WTC11 (cell line): ENCODE measurements at regions not wholly inside any gene's neighbourhood (a gene's known extent, or its start where the extent isn't known, plus 50 kb on each side); places are given as distances from the start of the nearest gene placed in this dataset.

Experiments
- ATAC-seq: fragments of 200-7000 bp; cut with Tn5 transposase; 2 replicates; pipeline ENCODE4 v1.10.0; 2021; ENCODE audit warnings: mild to moderate bottlenecking, moderate library complexity
- CTCF ChIA-PET: fragments of 300-600 bp; sonication (Branson Sonifier 250); formaldehyde crosslinking; loops from one replicate; lab custom pipeline; 2021; ENCODE audit warnings: antibody characterized with exemption; lab: Charles Lee
- POLR2A ChIA-PET: fragments of 350-600 bp; sonication (Branson Sonifier 250); formaldehyde crosslinking; loops from one replicate; lab custom pipeline; 2021; ENCODE audit warnings: antibody characterized with exemption; lab: Charles Lee
- DNase-seq: peaks from one replicate; pipeline ENCODE4 v3.0.0; 2021; ENCODE audit warnings: low spot score
- H3K27ac Mint-ChIP-seq: 2 replicates; pipeline ENCODE4 v1.8.0; 2021; ENCODE audit warnings: mixed read lengths
- H3K27me3 Mint-ChIP-seq: 2 replicates; pipeline ENCODE4 v1.8.0; 2021; ENCODE audit warnings: low read depth, mild to moderate bottlenecking, moderate library complexity, mixed read lengths
- H3K36me3 Mint-ChIP-seq: 2 replicates; pipeline ENCODE4 v1.8.0; 2021; ENCODE audit warnings: mixed read lengths
- H3K4me1 Mint-ChIP-seq: 2 replicates; pipeline ENCODE4 v1.8.0; 2022; ENCODE audit warnings: mixed read lengths
- H3K4me3 Mint-ChIP-seq: 2 replicates; pipeline ENCODE4 v1.8.0; 2021; ENCODE audit warnings: mild to moderate bottlenecking, moderate library complexity, mixed read lengths
- H3K9me3 Mint-ChIP-seq: 2 replicates; pipeline ENCODE4 v1.8.0; 2021; ENCODE audit warnings: mixed read lengths
- ATF1 ChIP-seq: sonication (generic); formaldehyde crosslinking; IDR thresholded peaks from 2 replicates; pipeline ENCODE4 v1.8.1; 2023; ENCODE audit warnings: mild to moderate bottlenecking, moderate library complexity, missing genetic modification reagents
- CBFB ChIP-seq: sonication (generic); formaldehyde crosslinking; IDR thresholded peaks from 2 replicates; pipeline ENCODE4 v1.8.1; 2022; ENCODE audit warnings: mild to moderate bottlenecking, low read depth, missing genetic modification reagents
- FOXK1 ChIP-seq: sonication (generic); formaldehyde crosslinking; IDR thresholded peaks from 2 replicates; pipeline ENCODE4 v1.8.0; 2022; ENCODE audit warnings: mild to moderate bottlenecking, moderate library complexity, missing genetic modification reagents
- GABPB1 ChIP-seq: sonication (generic); formaldehyde crosslinking; IDR thresholded peaks from 2 replicates; pipeline ENCODE4 v1.8.1; 2023; ENCODE audit warnings: mild to moderate bottlenecking, missing genetic modification reagents
- GTF2I ChIP-seq: fragments of 250-450 bp; sonication (Bioruptor Pico); conservative IDR thresholded peaks from 2 replicates; pipeline ENCODE4 v1.4.0; 2021; ENCODE audit warnings: mild to moderate bottlenecking
- JUN ChIP-seq: sonication (generic); formaldehyde crosslinking; IDR thresholded peaks from 2 replicates; pipeline ENCODE4 v1.8.0; 2023; ENCODE audit warnings: mild to moderate bottlenecking, missing genetic modification reagents
- MXD4 ChIP-seq: fragments of 250-450 bp; sonication (Bioruptor Pico); IDR thresholded peaks from 2 replicates; pipeline ENCODE4 v1.8.0; 2021; ENCODE audit warnings: mild to moderate bottlenecking, moderate library complexity, borderline replicate concordance
- NFATC4 ChIP-seq: fragments of 250-450 bp; sonication (Bioruptor Pico); IDR thresholded peaks from 2 replicates; pipeline ENCODE4 v1.9.0; 2021; ENCODE audit warnings: mild to moderate bottlenecking
- NFYB ChIP-seq: sonication (generic); formaldehyde crosslinking; conservative IDR thresholded peaks from 2 replicates; pipeline ENCODE4 v1.8.0; 2022; ENCODE audit warnings: low read depth, missing genetic modification reagents
- NR3C1 ChIP-seq: sonication (generic); formaldehyde crosslinking; conservative IDR thresholded peaks from 2 replicates; pipeline ENCODE4 v1.8.1; 2023; ENCODE audit warnings: low read depth, mild to moderate bottlenecking, missing genetic modification reagents
- OVOL2 ChIP-seq: fragments of 250-450 bp; sonication (Bioruptor Pico); IDR thresholded peaks from 2 replicates; pipeline ENCODE4 v1.9.0; 2021; ENCODE audit warnings: mild to moderate bottlenecking, borderline replicate concordance
- RELA ChIP-seq: sonication (generic); formaldehyde crosslinking; IDR thresholded peaks from 2 replicates; pipeline ENCODE4 v1.8.1; 2022; ENCODE audit warnings: missing genetic modification reagents, mild to moderate bottlenecking, borderline replicate concordance
- TP53 ChIP-seq: sonication (generic); formaldehyde crosslinking; IDR thresholded peaks from 2 replicates; pipeline ENCODE4 v1.8.1; 2023; ENCODE audit warnings: mild to moderate bottlenecking, missing genetic modification reagents
- ZBTB21 ChIP-seq: sonication (generic); formaldehyde crosslinking; IDR thresholded peaks from 2 replicates; pipeline ENCODE4 v1.8.1; 2023; ENCODE audit warnings: mild to moderate bottlenecking, missing genetic modification reagents, borderline replicate concordance
- ZNF263 ChIP-seq: sonication (generic); formaldehyde crosslinking; IDR thresholded peaks from 2 replicates; pipeline ENCODE4 v1.8.1; 2022; ENCODE audit warnings: low read depth, mild to moderate bottlenecking, moderate library complexity, missing genetic modification reagents
- TF ChIP-seq, protein P1 (sequence below): sonication (generic); formaldehyde crosslinking; IDR thresholded peaks from 2 replicates; pipeline ENCODE4 v1.8.1; 2023; ENCODE audit warnings: mild to moderate bottlenecking, missing genetic modification reagents, moderate library complexity
- TF ChIP-seq, protein P2 (sequence below): fragments of 250-450 bp; sonication (Bioruptor Pico); conservative IDR thresholded peaks from 2 replicates; pipeline ENCODE4 v1.9.0; 2021; ENCODE audit warnings: mild to moderate bottlenecking
- TF ChIP-seq, protein P3 (sequence below): sonication (generic); formaldehyde crosslinking; IDR thresholded peaks from 2 replicates; pipeline ENCODE4 v1.8.0; 2022; ENCODE audit warnings: mild to moderate bottlenecking, missing genetic modification reagents
- TF ChIP-seq, protein P4 (sequence below): sonication (generic); formaldehyde crosslinking; IDR thresholded peaks from 2 replicates; pipeline ENCODE4 v1.8.1; 2023; ENCODE audit warnings: mild to moderate bottlenecking, missing genetic modification reagents
- TF ChIP-seq, protein P5 (sequence below): sonication (generic); formaldehyde crosslinking; IDR thresholded peaks from 2 replicates; pipeline ENCODE4 v1.8.0; 2022; ENCODE audit warnings: missing genetic modification reagents
- TF ChIP-seq, protein P6 (sequence below): fragments of 250-450 bp; sonication (Bioruptor Pico); IDR thresholded peaks from 2 replicates; pipeline ENCODE4 v1.9.0; 2021; ENCODE audit warnings: mild to moderate bottlenecking
- TF ChIP-seq, protein P7 (sequence below): fragments of 250-450 bp; sonication (Bioruptor Pico); IDR thresholded peaks from 2 replicates; pipeline ENCODE4 v1.8.0; 2021; ENCODE audit warnings: mild to moderate bottlenecking

DNA sequence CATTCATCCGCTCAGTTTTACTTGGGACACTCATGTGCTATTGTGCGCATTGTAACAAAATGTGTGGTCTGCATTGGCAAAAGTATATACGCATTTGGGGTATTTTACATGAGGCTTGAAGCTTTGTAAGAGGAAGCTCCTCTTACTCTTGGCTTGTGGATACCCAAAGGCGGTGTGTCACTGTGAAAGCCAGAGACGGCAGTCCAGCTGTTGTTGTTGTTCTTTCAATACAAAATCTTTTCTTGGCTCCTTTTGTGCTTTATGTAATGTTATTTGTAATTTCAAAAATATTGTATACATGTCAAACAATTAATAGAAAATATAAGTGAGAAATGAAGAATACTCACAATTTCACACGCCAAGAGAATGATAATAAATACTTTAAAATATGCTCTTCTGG is 128.3 kb upstream of the MOCS2 start:
- CTCF ChIA-PET = no interaction called here
- no peak for DNase-seq
- no peaks in the 10 kb centered on the region for H3K4me1 Mint-ChIP-seq
- H3K4me3 Mint-ChIP-seq = no peak overlapping the region
- no peaks in the 10 kb centered on the region; the same call in 1 of the 2 replicates for H3K36me3 Mint-ChIP-seq
- no peak for ATAC-seq
- TF ChIP-seq ZBTB21 = no peak
- no peak for TF ChIP-seq JUN
- TF ChIP-seq GABPB1 (CRISPR knock-in tag) = no peak
- no peak for TF ChIP-seq RELA (CRISPR knock-in tag)
- TF ChIP-seq, protein P1, sequence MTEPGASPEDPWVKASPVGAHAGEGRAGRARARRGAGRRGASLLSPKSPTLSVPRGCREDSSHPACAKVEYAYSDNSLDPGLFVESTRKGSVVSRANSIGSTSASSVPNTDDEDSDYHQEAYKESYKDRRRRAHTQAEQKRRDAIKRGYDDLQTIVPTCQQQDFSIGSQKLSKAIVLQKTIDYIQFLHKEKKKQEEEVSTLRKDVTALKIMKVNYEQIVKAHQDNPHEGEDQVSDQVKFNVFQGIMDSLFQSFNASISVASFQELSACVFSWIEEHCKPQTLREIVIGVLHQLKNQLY (CRISPR knock-in tag) = no peak
- TF ChIP-seq, protein P2, sequence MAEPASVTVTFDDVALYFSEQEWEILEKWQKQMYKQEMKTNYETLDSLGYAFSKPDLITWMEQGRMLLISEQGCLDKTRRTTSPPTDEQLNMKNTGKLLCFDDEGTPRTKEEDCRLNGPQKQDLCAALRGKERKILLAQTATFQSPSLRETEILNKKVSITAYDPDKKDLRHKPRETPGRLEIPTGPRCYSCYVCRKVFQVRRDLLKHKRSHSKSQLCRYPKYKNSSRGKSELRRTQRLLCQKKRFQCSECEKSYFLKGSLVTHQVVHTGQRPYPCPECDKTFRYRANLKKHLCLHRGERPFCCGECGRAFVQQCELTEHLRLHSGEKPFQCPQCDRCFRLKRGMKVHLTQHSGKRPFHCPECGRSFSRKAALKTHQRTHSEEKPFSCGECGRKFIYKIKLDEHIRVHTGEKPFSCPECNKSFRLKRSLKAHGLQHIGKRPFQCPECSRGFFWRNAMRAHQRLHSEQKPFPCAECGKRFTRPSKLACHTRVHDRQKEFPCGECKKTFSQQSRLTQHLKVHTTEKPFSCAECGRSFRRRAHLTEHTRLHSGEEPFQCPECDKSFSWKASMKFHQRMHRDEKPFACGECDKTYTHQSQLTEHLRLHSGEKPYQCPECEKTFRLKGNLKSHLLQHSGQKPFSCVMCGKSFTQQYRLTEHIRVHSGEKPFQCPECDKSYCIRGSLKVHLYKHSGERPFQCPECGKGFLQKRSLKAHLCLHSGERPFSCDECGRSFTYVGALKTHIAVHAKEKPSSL (CRISPR knock-in tag) = no peak
- TF ChIP-seq NFATC4 (CRISPR knock-in tag) = no peak
- no peak for TF ChIP-seq ZNF263 (CRISPR knock-in tag)
- TF ChIP-seq FOXK1 (CRISPR knock-in tag) = no peak
- TF ChIP-seq, protein P3, sequence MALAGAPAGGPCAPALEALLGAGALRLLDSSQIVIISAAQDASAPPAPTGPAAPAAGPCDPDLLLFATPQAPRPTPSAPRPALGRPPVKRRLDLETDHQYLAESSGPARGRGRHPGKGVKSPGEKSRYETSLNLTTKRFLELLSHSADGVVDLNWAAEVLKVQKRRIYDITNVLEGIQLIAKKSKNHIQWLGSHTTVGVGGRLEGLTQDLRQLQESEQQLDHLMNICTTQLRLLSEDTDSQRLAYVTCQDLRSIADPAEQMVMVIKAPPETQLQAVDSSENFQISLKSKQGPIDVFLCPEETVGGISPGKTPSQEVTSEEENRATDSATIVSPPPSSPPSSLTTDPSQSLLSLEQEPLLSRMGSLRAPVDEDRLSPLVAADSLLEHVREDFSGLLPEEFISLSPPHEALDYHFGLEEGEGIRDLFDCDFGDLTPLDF (CRISPR knock-in tag) = no peak
- TF ChIP-seq NFYB (CRISPR knock-in tag) = no peak
- TF ChIP-seq, protein P4, sequence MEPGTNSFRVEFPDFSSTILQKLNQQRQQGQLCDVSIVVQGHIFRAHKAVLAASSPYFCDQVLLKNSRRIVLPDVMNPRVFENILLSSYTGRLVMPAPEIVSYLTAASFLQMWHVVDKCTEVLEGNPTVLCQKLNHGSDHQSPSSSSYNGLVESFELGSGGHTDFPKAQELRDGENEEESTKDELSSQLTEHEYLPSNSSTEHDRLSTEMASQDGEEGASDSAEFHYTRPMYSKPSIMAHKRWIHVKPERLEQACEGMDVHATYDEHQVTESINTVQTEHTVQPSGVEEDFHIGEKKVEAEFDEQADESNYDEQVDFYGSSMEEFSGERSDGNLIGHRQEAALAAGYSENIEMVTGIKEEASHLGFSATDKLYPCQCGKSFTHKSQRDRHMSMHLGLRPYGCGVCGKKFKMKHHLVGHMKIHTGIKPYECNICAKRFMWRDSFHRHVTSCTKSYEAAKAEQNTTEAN = no peak
- TF ChIP-seq, protein P5, sequence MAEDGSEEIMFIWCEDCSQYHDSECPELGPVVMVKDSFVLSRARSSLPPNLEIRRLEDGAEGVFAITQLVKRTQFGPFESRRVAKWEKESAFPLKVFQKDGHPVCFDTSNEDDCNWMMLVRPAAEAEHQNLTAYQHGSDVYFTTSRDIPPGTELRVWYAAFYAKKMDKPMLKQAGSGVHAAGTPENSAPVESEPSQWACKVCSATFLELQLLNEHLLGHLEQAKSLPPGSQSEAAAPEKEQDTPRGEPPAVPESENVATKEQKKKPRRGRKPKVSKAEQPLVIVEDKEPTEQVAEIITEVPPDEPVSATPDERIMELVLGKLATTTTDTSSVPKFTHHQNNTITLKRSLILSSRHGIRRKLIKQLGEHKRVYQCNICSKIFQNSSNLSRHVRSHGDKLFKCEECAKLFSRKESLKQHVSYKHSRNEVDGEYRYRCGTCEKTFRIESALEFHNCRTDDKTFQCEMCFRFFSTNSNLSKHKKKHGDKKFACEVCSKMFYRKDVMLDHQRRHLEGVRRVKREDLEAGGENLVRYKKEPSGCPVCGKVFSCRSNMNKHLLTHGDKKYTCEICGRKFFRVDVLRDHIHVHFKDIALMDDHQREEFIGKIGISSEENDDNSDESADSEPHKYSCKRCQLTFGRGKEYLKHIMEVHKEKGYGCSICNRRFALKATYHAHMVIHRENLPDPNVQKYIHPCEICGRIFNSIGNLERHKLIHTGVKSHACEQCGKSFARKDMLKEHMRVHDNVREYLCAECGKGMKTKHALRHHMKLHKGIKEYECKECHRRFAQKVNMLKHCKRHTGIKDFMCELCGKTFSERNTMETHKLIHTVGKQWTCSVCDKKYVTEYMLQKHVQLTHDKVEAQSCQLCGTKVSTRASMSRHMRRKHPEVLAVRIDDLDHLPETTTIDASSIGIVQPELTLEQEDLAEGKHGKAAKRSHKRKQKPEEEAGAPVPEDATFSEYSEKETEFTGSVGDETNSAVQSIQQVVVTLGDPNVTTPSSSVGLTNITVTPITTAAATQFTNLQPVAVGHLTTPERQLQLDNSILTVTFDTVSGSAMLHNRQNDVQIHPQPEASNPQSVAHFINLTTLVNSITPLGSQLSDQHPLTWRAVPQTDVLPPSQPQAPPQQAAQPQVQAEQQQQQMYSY (CRISPR knock-in tag) = no peak
- no peak for TF ChIP-seq GTF2I (CRISPR knock-in tag)
- no peak for TF ChIP-seq NR3C1 (CRISPR knock-in tag)
- TF ChIP-seq, protein P6, sequence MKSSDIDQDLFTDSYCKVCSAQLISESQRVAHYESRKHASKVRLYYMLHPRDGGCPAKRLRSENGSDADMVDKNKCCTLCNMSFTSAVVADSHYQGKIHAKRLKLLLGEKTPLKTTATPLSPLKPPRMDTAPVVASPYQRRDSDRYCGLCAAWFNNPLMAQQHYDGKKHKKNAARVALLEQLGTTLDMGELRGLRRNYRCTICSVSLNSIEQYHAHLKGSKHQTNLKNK (CRISPR knock-in tag) = no peak
- TF ChIP-seq, all 79 proteins: peak for 0
- H3K27ac Mint-ChIP-seq = no peak overlapping the region
- no peaks in the 10 kb centered on the region for H3K27me3 Mint-ChIP-seq
- peaks cover 11% of the 10 kb centered on the region for H3K9me3 Mint-ChIP-seq
- POLR2A ChIA-PET = no interaction called here

DNA sequence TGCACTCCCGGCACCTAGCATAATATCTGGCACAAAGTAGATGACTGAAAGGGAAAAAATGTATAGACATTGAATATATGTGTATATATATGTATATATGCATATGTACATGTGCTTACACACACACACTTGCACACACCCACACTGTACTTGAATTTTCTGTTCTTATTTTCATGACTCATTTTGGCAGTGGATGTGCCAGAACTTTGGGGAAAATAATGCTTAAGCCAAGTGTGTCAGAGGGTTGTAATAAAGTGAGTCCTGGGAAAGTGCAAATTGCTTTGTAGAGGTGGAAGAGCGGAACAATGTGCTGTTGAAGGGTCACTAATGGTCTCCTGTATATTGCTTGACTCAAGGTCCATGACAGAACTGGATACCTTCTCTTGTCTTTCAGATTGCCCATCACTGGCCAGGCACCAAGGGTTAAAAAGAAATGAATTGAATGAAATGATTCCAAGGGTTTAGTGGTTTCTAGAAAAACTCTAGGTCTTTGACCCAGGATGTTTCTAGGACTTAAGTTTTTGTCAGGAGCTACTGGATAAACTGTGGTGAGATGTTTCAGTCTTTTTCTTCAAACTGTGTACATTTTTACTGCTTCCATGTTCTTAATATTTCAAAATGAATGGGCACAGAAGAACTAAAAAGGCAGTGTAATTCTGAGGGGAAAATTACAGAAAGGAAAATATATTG is 129.9 kb upstream of the MOCS2 start:
- Mint-ChIP-seq H3K27me3 (no peaks in the 10 kb centered on the region), H3K27ac (no peak overlapping the region), H3K9me3 (peaks cover 7% of the 10 kb centered on the region), H3K36me3 (no peaks in the 10 kb centered on the region), H3K4me1 (no peaks in the 10 kb centered on the region), H3K4me3 (no peak overlapping the region)
- CTCF ChIA-PET = no interaction called here
- POLR2A ChIA-PET = no interaction called here
- DNase-seq = no peak
- ATAC-seq = no peak
- TF ChIP-seq OVOL2 (CRISPR knock-in tag) (no peak), CBFB (CRISPR knock-in tag) (no peak), NFYB (CRISPR knock-in tag) (no peak), MXD4 (CRISPR knock-in tag) (no peak), ATF1 (CRISPR knock-in tag) (no peak), TP53 (no peak), FOXK1 (CRISPR knock-in tag) (no peak)
- TF ChIP-seq, protein P7, sequence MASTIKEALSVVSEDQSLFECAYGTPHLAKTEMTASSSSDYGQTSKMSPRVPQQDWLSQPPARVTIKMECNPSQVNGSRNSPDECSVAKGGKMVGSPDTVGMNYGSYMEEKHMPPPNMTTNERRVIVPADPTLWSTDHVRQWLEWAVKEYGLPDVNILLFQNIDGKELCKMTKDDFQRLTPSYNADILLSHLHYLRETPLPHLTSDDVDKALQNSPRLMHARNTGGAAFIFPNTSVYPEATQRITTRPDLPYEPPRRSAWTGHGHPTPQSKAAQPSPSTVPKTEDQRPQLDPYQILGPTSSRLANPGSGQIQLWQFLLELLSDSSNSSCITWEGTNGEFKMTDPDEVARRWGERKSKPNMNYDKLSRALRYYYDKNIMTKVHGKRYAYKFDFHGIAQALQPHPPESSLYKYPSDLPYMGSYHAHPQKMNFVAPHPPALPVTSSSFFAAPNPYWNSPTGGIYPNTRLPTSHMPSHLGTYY (CRISPR knock-in tag) = no peak
